HFF-Myc (cell line): ENCODE measurements at regions not wholly inside any gene's neighbourhood (a gene's known extent, or its start where the extent isn't known, plus 50 kb on each side); places are given as distances from the start of the nearest gene placed in this dataset.

Experiments used
- DNase-seq: peaks from one replicate; pipeline ENCODE4 v3.0.0-alpha.2; 2011; ENCODE audit warnings: low read depth; ENCODE audit errors: extremely low read depth
- H3K4me3 ChIP-seq: replicated peaks from 2 replicates; pipeline ENCODE4 v1.5.1; 2011; ENCODE audit warnings: low read depth, mild to moderate bottlenecking, control low read depth, low read length
- CTCF ChIP-seq: IDR thresholded peaks from 2 replicates; pipeline ENCODE4 v1.5.1; 2012; ENCODE audit warnings: mild to moderate bottlenecking, low read depth, low read length, control low read depth; ENCODE audit errors: missing control alignments

- no peak overlapping the region for H3K4me3 ChIP-seq
- no peak for TF ChIP-seq CTCF
- no peak for DNase-seq
These were observed 66.6 kb upstream of the ZNF469 start for GRCh38 chr16:88316151-88316550.

GRCh38 chr16:88316941-88317612 lies 65.7 kb upstream of the ZNF469 start:
- no peak overlapping the region for H3K4me3 ChIP-seq
- no peak for TF ChIP-seq CTCF
- DNase-seq = no peak

GRCh38 chr16:88317613-88317965 lies 65.2 kb upstream of the ZNF469 start:
- no peak for TF ChIP-seq CTCF
- H3K4me3 ChIP-seq = no peak overlapping the region
- DNase-seq = no peak

GRCh38 chr16:88318051-88318450 lies 64.7 kb upstream of the ZNF469 start:
- TF ChIP-seq CTCF = no peak
- H3K4me3 ChIP-seq = no peak overlapping the region
- DNase-seq = no peak

- no peak overlapping the region for H3K4me3 ChIP-seq
- DNase-seq = no peak
- TF ChIP-seq CTCF = no peak
These were observed 64.2 kb upstream of the ZNF469 start for GRCh38 chr16:88318521-88318920.

GRCh38 chr16:88319116-88319965 lies 63.4 kb upstream of the ZNF469 start:
- no peak overlapping the region for H3K4me3 ChIP-seq
- no peak for TF ChIP-seq CTCF
- no peak for DNase-seq
